ENCODE measurements at regions not wholly inside any gene's neighbourhood (a gene's known extent, or its start where the extent isn't known, plus 50 kb on each side); places are given as distances from the start of the nearest gene placed in this dataset.

- TF ChIP-seq CTCF (conservative IDR thresholded peaks at IDR 0.05): no peak
- H4K91ac ChIP-seq (ENCODE audit: insufficient read length, low read depth, low read length): no peak overlapping the region
- H3K56ac ChIP-seq (ENCODE audit: insufficient read length, low read depth, low read length): no peak overlapping the region
- H3K79me1 ChIP-seq (ENCODE audit: insufficient read depth, low read depth, low read length, poor library complexity, severe bottlenecking): no peaks in the 10 kb centered on the region
- peak overlapping the region in 1 of 3 experiments; percentile 15; a peak in 1 of 7 replicates for H3K27ac Mint-ChIP-seq
- no peak overlapping the region for H2BK120ac ChIP-seq (ENCODE audit: low read depth, low read length, poor library complexity, severe bottlenecking)
- H3K23me2 ChIP-seq (ENCODE audit: insufficient read length, low read depth, low read length, poor library complexity, severe bottlenecking): no peaks in the 10 kb centered on the region
- no peaks in the 10 kb centered on the region for H3K9me3 ChIP-seq (ENCODE audit: control insufficient read depth, low read depth, low read length)
- H3K27me3 ChIP-seq (ENCODE audit: insufficient read depth, low read length): no peaks in the 10 kb centered on the region
- no peak overlapping the region for H3K4me3 Mint-ChIP-seq
- H3K36me3 Mint-ChIP-seq (ENCODE audit: insufficient read depth in 1 of 3, low read depth in 3 of 3): no peaks in the 10 kb centered on the region
- no peak overlapping the region for H3K14ac ChIP-seq (ENCODE audit: insufficient read depth, low read length)
- H2AFZ ChIP-seq (ENCODE audit: low read length): no peak overlapping the region
- H3K4me2 ChIP-seq (ENCODE audit: insufficient read depth, insufficient read length, low read length): no peak overlapping the region
- H3K18ac ChIP-seq (ENCODE audit: insufficient read length, low read depth, low read length): no peak overlapping the region
- no CpG with 5 or more reads among the region's 4 CpGs for WGBS (ENCODE audit: extremely low coverage, insufficient read length, low lambda C conversion rate)
- no peaks in the 10 kb centered on the region for H4K20me1 ChIP-seq (ENCODE audit: control insufficient read depth, insufficient read depth, insufficient read length)
- H3K4me1 Mint-ChIP-seq: peaks cover 23 to 28% of the 10 kb centered on the region in 2 experiments
- H3K9me3 Mint-ChIP-seq: no peaks in the 10 kb centered on the region; a peak in 1 of 5 replicates
- H3K9ac ChIP-seq (ENCODE audit: extremely low read depth, insufficient read length, low read length): no peak overlapping the region
- DNase-seq: no peak
- H2BK15ac ChIP-seq (ENCODE audit: low read depth, low read length): no peak overlapping the region
- no peak overlapping the region for H2BK5ac ChIP-seq (ENCODE audit: insufficient read length, low read length)
- no peak overlapping the region for H3K23ac ChIP-seq (ENCODE audit: insufficient read length, low read depth, low read length)
- H3K4me1 ChIP-seq (ENCODE audit: insufficient read depth, low read length): peaks cover 6% of the 10 kb centered on the region; the same call in 1 of the 2 replicates
- H2AK5ac ChIP-seq (ENCODE audit: insufficient read length, low read length): no peak overlapping the region
- H3K27ac ChIP-seq (ENCODE audit: insufficient read length, low read depth, low read length): no peak overlapping the region
- H3K27me3 Mint-ChIP-seq (ENCODE audit: low read depth): no peaks in the 10 kb centered on the region
- no peak overlapping the region for H2BK20ac ChIP-seq (ENCODE audit: low read depth, low read length, poor library complexity, severe bottlenecking)
- H4K5ac ChIP-seq (ENCODE audit: insufficient read length, low read depth, low read length): no peak overlapping the region
- no peak overlapping the region for H4K8ac ChIP-seq (replicated peaks; ENCODE audit: insufficient read length, low read depth, low read length)
- no peak overlapping the region for H3K4ac ChIP-seq (ENCODE audit: low read depth, low read length)
- no peak overlapping the region for H3T11ph ChIP-seq (ENCODE audit: low read length)
- no peaks in the 10 kb centered on the region for H3K79me2 ChIP-seq (ENCODE audit: insufficient read depth, low read length)
- no peak overlapping the region for H2BK12ac ChIP-seq (ENCODE audit: insufficient read length, low read depth, low read length)
Measured at GRCh38 chr3:27649277-27649676, 72.8 kb downstream of the EOMES start.
